ENCODE measurements at regions not wholly inside any gene's neighbourhood (a gene's known extent, or its start where the extent isn't known, plus 50 kb on each side); places are given as distances from the start of the nearest gene placed in this dataset.
A peak's percentile ranks its signal among the peaks of the same experiment; 100 is the strongest.

DNA sequence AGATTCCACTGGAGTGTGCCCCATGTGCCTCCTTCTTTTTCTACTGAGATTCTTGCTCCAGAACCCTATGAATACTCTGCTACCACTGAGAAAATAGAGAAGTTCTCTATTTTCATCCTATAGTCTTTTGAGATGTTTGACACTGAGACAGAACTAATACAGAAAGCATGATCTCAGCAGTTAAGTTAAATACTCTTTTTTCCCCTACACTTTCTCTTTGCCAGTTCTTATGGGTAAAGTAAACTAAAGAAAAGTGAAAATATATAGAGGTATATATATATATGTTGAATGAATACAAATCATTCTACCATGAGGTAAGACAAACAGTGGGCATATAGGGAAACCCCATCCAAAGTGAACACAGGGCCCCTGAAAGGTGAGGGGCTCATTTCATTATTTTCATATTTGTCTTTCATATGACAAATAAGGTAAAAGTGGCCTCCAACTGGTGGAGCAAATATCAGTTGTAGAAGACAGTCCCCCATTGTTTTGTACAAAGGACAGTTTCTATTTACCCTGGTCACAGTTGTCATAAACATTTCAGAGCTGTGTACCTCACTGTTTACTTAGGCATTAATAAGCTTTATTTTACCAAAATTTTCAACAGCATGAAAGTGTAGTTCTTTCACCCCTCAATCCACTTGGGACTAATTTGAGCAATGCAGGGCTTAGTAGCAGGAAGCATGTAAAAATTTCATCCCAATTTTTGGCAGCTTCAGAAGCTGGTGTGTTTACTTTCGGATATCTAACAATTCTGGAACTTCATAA is 188.3 kb upstream of the MARCKS start:
- H3K4me3 ChIP-seq (ENCODE audit: low read depth, low read length), result no peak overlapping the region
- TF ChIP-seq, protein P1, sequence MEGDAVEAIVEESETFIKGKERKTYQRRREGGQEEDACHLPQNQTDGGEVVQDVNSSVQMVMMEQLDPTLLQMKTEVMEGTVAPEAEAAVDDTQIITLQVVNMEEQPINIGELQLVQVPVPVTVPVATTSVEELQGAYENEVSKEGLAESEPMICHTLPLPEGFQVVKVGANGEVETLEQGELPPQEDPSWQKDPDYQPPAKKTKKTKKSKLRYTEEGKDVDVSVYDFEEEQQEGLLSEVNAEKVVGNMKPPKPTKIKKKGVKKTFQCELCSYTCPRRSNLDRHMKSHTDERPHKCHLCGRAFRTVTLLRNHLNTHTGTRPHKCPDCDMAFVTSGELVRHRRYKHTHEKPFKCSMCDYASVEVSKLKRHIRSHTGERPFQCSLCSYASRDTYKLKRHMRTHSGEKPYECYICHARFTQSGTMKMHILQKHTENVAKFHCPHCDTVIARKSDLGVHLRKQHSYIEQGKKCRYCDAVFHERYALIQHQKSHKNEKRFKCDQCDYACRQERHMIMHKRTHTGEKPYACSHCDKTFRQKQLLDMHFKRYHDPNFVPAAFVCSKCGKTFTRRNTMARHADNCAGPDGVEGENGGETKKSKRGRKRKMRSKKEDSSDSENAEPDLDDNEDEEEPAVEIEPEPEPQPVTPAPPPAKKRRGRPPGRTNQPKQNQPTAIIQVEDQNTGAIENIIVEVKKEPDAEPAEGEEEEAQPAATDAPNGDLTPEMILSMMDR (IDR thresholded peaks at IDR 0.05; ENCODE audit: low read depth, low read length), result no peak

DNA sequence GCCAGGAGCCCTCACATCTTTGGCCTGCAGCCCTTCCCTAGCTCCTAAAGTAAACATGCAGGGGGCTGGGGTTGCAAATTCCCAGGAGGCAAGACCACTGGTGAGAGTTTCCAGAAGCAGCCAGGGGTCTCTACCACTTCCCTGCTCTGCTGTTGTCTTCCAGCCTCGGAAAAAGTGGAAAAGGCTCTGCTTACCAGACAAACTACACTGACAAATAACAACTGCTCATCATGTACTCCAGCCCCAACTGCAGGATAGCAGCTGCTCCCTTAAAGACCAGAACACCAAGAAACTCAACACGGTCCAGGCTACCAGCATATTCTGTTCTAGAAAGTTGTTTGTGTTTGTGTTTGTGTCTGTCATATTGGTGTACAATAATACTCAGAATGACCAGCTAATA is 187.5 kb upstream of the MARCKS start:
- TF ChIP-seq, protein P1 (IDR thresholded peaks at IDR 0.05; ENCODE audit: low read depth, low read length), result no peak

DNA sequence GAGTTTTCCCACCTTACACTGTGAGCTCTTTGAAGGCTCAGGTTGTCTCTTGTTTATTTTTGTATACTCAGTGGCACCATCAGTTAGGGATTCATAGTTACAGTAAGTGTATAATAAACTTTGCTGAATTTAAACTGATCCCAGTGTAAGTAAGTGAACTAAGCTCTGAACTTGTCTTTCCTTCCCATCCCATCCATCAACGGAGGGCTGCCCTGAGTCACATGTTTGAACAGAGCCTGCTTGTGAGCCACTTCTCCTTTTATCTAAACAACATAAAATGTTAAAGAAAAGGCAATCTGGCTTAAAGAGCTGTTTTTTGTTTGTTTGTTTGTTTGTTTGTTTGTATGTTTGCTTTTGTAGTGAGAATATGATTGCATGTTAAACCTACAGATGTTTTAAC is 185.7 kb upstream of the MARCKS start:
- H3K4me3 ChIP-seq (ENCODE audit: low read depth, low read length), result no peak overlapping the region
- TF ChIP-seq, protein P1 (IDR thresholded peaks at IDR 0.05; ENCODE audit: low read depth, low read length), result no peak

More for the DNA sequence above, 187.5 kb upstream of the MARCKS start:
- no peak overlapping the region for H3K4me3 ChIP-seq (ENCODE audit: low read depth, low read length)

DNA sequence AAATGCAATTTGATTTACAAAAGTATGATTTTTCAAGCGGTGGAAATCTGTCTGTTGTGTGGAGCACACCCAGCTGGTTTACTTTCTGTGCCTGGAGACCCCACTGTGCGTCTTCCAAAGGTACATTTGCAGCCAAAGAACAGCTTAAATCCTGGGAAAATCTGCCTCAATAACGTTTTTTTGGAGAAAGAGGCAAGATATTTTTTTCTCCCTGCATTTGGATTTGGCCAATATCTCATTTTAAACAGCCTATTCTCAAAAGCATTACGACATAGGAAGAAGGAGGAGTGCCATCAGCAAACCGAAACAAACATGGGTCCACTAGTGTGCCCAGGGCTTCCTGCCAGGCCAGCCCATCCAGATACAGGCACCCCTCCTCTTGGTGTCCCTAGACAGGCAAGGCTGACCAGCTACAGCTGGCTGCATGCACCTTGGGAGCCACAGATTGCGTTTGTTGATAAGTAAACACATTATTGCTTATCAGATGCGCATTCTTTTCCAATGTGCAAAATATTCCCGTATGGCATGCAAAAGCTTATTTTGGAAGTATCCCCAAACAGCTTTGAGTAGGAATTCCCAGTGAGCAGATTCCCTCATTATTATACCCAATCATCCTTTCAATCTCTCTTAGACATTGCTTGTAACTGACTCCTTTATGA is 184.5 kb upstream of the MARCKS start:
- peak overlapping the region; percentile 36 for H3K4me3 ChIP-seq (ENCODE audit: low read depth, low read length)
- TF ChIP-seq, protein P1 (IDR thresholded peaks at IDR 0.05; ENCODE audit: low read depth, low read length), result no peak

DNA sequence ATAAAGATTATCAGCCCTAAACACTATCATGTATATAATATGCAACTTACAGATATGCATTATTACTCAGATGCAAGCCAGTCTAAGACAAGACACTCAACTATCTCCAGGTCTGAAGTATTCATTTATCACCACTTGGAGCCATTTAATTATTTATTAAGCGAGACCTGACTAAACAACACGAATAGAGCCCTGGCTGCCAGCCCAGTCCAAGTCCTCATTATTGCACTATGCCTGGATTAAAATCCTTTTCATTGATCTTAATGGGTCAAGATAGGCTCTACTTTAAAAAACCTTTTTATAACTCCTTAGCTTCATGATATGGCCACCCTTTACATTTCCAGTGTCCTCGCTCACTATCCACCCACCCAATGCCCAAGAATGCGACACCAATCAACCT is 183.1 kb upstream of the MARCKS start:
- TF ChIP-seq, protein P1 (IDR thresholded peaks at IDR 0.05; ENCODE audit: low read depth, low read length), result no peak
- no peak overlapping the region for H3K4me3 ChIP-seq (ENCODE audit: low read depth, low read length)

DNA sequence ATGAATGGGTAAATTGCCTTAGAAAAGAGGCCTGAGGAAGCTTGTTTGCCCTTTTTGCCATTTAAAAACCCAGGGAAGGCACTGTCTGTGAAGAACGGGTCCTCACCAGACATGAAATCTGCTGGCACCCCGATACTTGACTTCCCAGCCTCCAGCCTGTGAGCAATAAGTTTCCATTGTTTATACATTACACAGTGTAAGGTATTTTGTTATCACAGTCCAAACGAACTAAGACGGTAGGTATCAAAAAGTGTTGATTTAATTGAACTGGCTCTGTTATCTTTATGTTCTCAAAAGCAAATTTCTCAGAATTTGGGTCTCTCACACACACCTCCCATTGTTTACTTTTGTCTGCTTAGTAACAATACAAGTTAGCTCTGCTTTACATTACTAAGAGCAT is 181.1 kb upstream of the MARCKS start:
- TF ChIP-seq, protein P1 (IDR thresholded peaks at IDR 0.05; ENCODE audit: low read depth, low read length), result no peak
- H3K4me3 ChIP-seq (ENCODE audit: low read depth, low read length), result no peak overlapping the region

DNA sequence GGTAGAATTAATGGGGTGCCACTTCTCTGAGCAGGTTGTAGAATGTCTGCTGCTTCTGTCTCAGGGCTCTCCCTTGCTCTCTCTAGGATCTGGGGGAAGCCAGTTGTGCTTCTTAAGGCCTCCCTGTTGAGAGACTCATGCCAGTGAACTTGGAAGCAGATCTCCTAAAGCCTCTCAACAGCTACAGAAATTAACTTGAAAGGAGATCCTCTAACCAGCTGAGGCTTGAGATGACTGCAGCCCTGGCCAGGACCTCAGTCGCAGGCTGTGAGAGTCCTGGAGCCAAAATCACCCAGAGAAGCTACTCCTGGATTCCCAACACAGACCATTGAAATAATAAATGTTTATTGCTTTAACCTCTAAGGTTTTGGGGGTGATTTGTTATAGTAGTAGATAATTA is 180.2 kb upstream of the MARCKS start:
- TF ChIP-seq, protein P1 (IDR thresholded peaks at IDR 0.05; ENCODE audit: low read depth, low read length), result no peak
- no peak overlapping the region for H3K4me3 ChIP-seq (ENCODE audit: low read depth, low read length)
